ENCODE measurements at regions not wholly inside any gene's neighbourhood (a gene's known extent, or its start where the extent isn't known, plus 50 kb on each side); places are given as distances from the start of the nearest gene placed in this dataset.
"Not testable (repeated sequence)": the region's sequence is repeated elsewhere in the genome, so short reads cannot be mapped to it uniquely, and the experiment has no call there.

GRCh38 chr7:22028656-22029055 is 83.0 kb upstream of the CDCA7L start:
- not testable (repeated sequence) for TF ChIP-seq CTCF, POLR2A (IDR thresholded peaks at IDR 0.05)
